ENCODE measurements at regions not wholly inside any gene's neighbourhood (a gene's known extent, or its start where the extent isn't known, plus 50 kb on each side); places are given as distances from the start of the nearest gene placed in this dataset.

- Histone ChIP-seq H3K36me3 (ENCODE audit: control insufficient read depth in 1 of 2, insufficient read depth in 2 of 2, low read length in 2 of 2) (no peaks in the 10 kb centered on the region), H3K4me2 (ENCODE audit: low read length) (peak overlapping the region; percentile 74), H3K9me2 (ENCODE audit: insufficient read depth) (no peaks in the 10 kb centered on the region), H3K9me3 (ENCODE audit: control insufficient read depth in 1 of 2, insufficient read depth in 1 of 2, low read depth in 1 of 2, low read length in 2 of 2) (no peaks in the 10 kb centered on the region), H3K27me3 (ENCODE audit: insufficient read depth, low read length) (no peaks in the 10 kb centered on the region), H3K9ac (ENCODE audit: low read length) (no peak overlapping the region), H3K4me1 (ENCODE audit: control insufficient read depth in 1 of 2, insufficient read depth in 2 of 2, low read length in 2 of 2) (peaks cover 37 to 40% of the 10 kb centered on the region in 2 experiments), H2AFZ (ENCODE audit: low read depth, low read length, poor library complexity, severe bottlenecking) (peak overlapping the region; percentile 96), H3K4me3 (replicated peaks in 1 of 2; ENCODE audit: low read depth in 1 of 2, low read length in 2 of 2) (peak overlapping the region in 1 of 2 experiments; percentile 31; a peak in 2 of 4 replicates), H3K27ac (ENCODE audit: low read depth, low read length) (peak overlapping the region; percentile 62), H4K20me1 (ENCODE audit: insufficient read depth) (no peaks in the 10 kb centered on the region), H3K79me2 (ENCODE audit: insufficient read depth, low read length) (no peaks in the 10 kb centered on the region)
- no TSS peak for BruUV-seq (replicated peaks)
- POLR2A ChIA-PET = no interaction called here
- peak; percentile 88 for ATAC-seq
- RAD21 ChIA-PET (ENCODE audit: low non-redundant PET in 1 of 2, low total read pairs in 2 of 2, uncharacterized antibody in 2 of 2, unreplicated experiment in 2 of 2) = no interaction called here
- CTCF ChIA-PET = no interaction called here
- intact Hi-C loops (cut with micrococcal nuclease) = no loop called here
- DNase-seq (ENCODE audit: low read depth, low spot score) = peak; percentile 76
- TF ChIP-seq EGR1 (IDR thresholded peaks at IDR 0.05; ENCODE audit: low read depth) (peak; percentile 59; the same call in 1 of the 2 replicates), SP1 (IDR thresholded peaks at IDR 0.05; ENCODE audit: low read depth) (peak; percentile 65; the same call in 1 of the 2 replicates), ATF3 (IDR thresholded peaks at IDR 0.05) (no peak), CEBPB (IDR thresholded peaks at IDR 0.05; ENCODE audit: low read depth) (no peak), CBX3 (IDR thresholded peaks at IDR 0.05; ENCODE audit: low read depth) (peak; percentile 69), TCF7L2 (IDR thresholded peaks at IDR 0.05; ENCODE audit: borderline replicate concordance, extremely low read depth, insufficient read depth, insufficient read length) (peak; percentile 21), POLR2A (IDR thresholded peaks at IDR 0.05; ENCODE audit: borderline replicate concordance, extremely low read depth, insufficient read depth, insufficient read length) (no peak), ELF1 (IDR thresholded peaks at IDR 0.05; ENCODE audit: borderline replicate concordance, low read depth) (no peak), ZFX (IDR thresholded peaks at IDR 0.05) (no peak), JUND (IDR thresholded peaks at IDR 0.05) (peak; percentile 78), RAD21 (IDR thresholded peaks at IDR 0.05; ENCODE audit: low read depth) (peak; percentile 28; the same call in 1 of the 2 replicates), FOSL1 (IDR thresholded peaks at IDR 0.05; ENCODE audit: low read depth) (peak; percentile 75; the same call in 1 of the 2 replicates), YY1 (IDR thresholded peaks at IDR 0.05; ENCODE audit: extremely low read depth, insufficient replicate concordance, low read depth, low read length) (peak; percentile 13), POLR2AphosphoS5 (IDR thresholded peaks at IDR 0.05; ENCODE audit: low read depth, low read length) (no peak), SRF (IDR thresholded peaks at IDR 0.05; ENCODE audit: low read depth) (no peak), EZH2phosphoT487 (IDR thresholded peaks at IDR 0.05; ENCODE audit: borderline replicate concordance) (no peak), MAX (IDR thresholded peaks at IDR 0.05) (no peak), ZNF274 (IDR thresholded peaks at IDR 0.05; ENCODE audit: low read depth, low read length) (no peak)
- TF ChIP-seq, protein P1, sequence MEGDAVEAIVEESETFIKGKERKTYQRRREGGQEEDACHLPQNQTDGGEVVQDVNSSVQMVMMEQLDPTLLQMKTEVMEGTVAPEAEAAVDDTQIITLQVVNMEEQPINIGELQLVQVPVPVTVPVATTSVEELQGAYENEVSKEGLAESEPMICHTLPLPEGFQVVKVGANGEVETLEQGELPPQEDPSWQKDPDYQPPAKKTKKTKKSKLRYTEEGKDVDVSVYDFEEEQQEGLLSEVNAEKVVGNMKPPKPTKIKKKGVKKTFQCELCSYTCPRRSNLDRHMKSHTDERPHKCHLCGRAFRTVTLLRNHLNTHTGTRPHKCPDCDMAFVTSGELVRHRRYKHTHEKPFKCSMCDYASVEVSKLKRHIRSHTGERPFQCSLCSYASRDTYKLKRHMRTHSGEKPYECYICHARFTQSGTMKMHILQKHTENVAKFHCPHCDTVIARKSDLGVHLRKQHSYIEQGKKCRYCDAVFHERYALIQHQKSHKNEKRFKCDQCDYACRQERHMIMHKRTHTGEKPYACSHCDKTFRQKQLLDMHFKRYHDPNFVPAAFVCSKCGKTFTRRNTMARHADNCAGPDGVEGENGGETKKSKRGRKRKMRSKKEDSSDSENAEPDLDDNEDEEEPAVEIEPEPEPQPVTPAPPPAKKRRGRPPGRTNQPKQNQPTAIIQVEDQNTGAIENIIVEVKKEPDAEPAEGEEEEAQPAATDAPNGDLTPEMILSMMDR (IDR thresholded peaks at IDR 0.05 in 2 of 3, conservative IDR thresholded peaks at IDR 0.05 in 1 of 3; ENCODE audit: borderline replicate concordance in 1 of 3, insufficient read depth in 1 of 3, low read depth in 2 of 3, low read length in 2 of 3) = no peak
- TF ChIP-seq, protein P2, sequence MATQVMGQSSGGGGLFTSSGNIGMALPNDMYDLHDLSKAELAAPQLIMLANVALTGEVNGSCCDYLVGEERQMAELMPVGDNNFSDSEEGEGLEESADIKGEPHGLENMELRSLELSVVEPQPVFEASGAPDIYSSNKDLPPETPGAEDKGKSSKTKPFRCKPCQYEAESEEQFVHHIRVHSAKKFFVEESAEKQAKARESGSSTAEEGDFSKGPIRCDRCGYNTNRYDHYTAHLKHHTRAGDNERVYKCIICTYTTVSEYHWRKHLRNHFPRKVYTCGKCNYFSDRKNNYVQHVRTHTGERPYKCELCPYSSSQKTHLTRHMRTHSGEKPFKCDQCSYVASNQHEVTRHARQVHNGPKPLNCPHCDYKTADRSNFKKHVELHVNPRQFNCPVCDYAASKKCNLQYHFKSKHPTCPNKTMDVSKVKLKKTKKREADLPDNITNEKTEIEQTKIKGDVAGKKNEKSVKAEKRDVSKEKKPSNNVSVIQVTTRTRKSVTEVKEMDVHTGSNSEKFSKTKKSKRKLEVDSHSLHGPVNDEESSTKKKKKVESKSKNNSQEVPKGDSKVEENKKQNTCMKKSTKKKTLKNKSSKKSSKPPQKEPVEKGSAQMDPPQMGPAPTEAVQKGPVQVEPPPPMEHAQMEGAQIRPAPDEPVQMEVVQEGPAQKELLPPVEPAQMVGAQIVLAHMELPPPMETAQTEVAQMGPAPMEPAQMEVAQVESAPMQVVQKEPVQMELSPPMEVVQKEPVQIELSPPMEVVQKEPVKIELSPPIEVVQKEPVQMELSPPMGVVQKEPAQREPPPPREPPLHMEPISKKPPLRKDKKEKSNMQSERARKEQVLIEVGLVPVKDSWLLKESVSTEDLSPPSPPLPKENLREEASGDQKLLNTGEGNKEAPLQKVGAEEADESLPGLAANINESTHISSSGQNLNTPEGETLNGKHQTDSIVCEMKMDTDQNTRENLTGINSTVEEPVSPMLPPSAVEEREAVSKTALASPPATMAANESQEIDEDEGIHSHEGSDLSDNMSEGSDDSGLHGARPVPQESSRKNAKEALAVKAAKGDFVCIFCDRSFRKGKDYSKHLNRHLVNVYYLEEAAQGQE (IDR thresholded peaks at IDR 0.05; ENCODE audit: low read depth) = no peak
- TF ChIP-seq, protein P3, sequence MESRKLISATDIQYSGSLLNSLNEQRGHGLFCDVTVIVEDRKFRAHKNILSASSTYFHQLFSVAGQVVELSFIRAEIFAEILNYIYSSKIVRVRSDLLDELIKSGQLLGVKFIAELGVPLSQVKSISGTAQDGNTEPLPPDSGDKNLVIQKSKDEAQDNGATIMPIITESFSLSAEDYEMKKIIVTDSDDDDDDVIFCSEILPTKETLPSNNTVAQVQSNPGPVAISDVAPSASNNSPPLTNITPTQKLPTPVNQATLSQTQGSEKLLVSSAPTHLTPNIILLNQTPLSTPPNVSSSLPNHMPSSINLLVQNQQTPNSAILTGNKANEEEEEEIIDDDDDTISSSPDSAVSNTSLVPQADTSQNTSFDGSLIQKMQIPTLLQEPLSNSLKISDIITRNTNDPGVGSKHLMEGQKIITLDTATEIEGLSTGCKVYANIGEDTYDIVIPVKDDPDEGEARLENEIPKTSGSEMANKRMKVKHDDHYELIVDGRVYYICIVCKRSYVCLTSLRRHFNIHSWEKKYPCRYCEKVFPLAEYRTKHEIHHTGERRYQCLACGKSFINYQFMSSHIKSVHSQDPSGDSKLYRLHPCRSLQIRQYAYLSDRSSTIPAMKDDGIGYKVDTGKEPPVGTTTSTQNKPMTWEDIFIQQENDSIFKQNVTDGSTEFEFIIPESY (IDR thresholded peaks at IDR 0.05; ENCODE audit: extremely low read depth, insufficient replicate concordance, low read length) = no peak
Measured at GRCh38 chr4:30537456-30537855, 182.7 kb upstream of the PCDH7 start.

Data from HCT116 (cell line).